HepG2 (cell line): ENCODE measurements at regions not wholly inside any gene's neighbourhood (a gene's known extent, or its start where the extent isn't known, plus 50 kb on each side); places are given as distances from the start of the nearest gene placed in this dataset.

Experiments used
- ATAC-seq: fragments of 200-7000 bp; cut with Tn5 transposase; 3 replicates; pipeline ENCODE4 v1.9.1; 2020; ENCODE audit warnings: mild to moderate bottlenecking, moderate library complexity
- BruUV-seq: library from RNA; stranded (reverse); fragments of 400-500 nt; replicated peaks from 2 replicates; lab custom pipeline; 2021; lab: Mats Ljungman, UMichigan
- CTCF ChIA-PET: fragments of 300-600 bp; formaldehyde crosslinking; extraction: SDS; loops from one replicate; lab custom pipeline; 2021; ENCODE audit warnings: low total read pairs, inconsistent platforms, low intra/inter-chr PET ratio; lab: Yijun Ruan, JAX
- POLR2A ChIA-PET: fragments of 350-600 bp; sonication (Branson Sonifier 250); formaldehyde crosslinking; loops from one replicate; lab custom pipeline; 2020; ENCODE audit warnings: antibody characterized with exemption, inconsistent platforms; lab: Yijun Ruan, JAX
- DNase-seq: peaks from one replicate; pipeline ENCODE4 v3.0.0-alpha.2; 2015; ENCODE audit warnings: low spot score
- FAIRE-seq: peaks from 3 replicates; lab custom pipeline; 2011; peaks lifted over from hg19 to GRCh38; lab: Jason Lieb, UNC
- H2AFZ ChIP-seq: one replicate; pipeline ENCODE4 v1.6.1; 2011; ENCODE audit warnings: low read length, inconsistent platforms
- H3K27ac ChIP-seq: fragments of 300-600 bp; 3 replicates; pipeline ENCODE4 v1.8.0; 2011; ENCODE audit warnings: mixed run types, mild to moderate bottlenecking, mixed read lengths, low read length, inconsistent platforms; ENCODE audit not compliant: insufficient read depth; ENCODE audit errors: extremely low read length
- H3K27me3 ChIP-seq, 2 experiments: fragments of 200-600 bp in 1 of 2; 2 replicates in 1 of 2; 3 replicates in 1 of 2; pipeline versions ENCODE4 v1.6.0 to v1.8.0; 2011; ENCODE audit warnings: low read length in 2 of 2, mild to moderate bottlenecking in 2 of 2, moderate library complexity in 2 of 2, inconsistent platforms in 1 of 2; ENCODE audit not compliant: insufficient read depth in 2 of 2, control insufficient read depth in 1 of 2
- H3K36me3 ChIP-seq, 2 experiments: fragments of 200-600 bp in 1 of 2; replicated peaks in 1 of 2; 2 replicates in 1 of 2; 3 replicates in 1 of 2; pipeline versions ENCODE4 v1.5.1 to v1.8.0; 2011; ENCODE audit warnings: low read length in 2 of 2, inconsistent platforms in 1 of 2; ENCODE audit not compliant: insufficient read depth in 2 of 2, control insufficient read depth in 1 of 2
- H3K4me1 ChIP-seq: 2 replicates; pipeline ENCODE4 v1.5.1; 2012; ENCODE audit warnings: low read length, inconsistent platforms; ENCODE audit not compliant: insufficient read depth
- H3K4me2 ChIP-seq: 2 replicates; pipeline ENCODE4 v1.6.0; 2011; ENCODE audit warnings: low read depth, low read length, inconsistent platforms
- H3K4me3 ChIP-seq, 3 experiments: fragments of 200-600 bp in 1 of 3; sonication (generic), shearing (Covaris generic) in 1 of 3; replicated peaks in 1 of 3; 2 replicates each; pipeline ENCODE4 v1.5.1; 2011 to 2016; ENCODE audit warnings: low read length in 3 of 3, inconsistent platforms in 2 of 3, low read depth in 2 of 3, mild to moderate bottlenecking in 2 of 3, control low read depth in 1 of 3, mixed read lengths in 1 of 3; ENCODE audit not compliant: insufficient read depth in 1 of 3
- H3K79me2 ChIP-seq: one replicate; pipeline ENCODE4 v1.6.1; 2011; ENCODE audit warnings: low read length, inconsistent platforms; ENCODE audit not compliant: insufficient read depth
- H3K9ac ChIP-seq: 2 replicates; pipeline ENCODE4 v1.6.0; 2011; ENCODE audit warnings: mild to moderate bottlenecking, low read depth, low read length, inconsistent platforms; ENCODE audit not compliant: insufficient read depth
- H3K9me3 ChIP-seq: 2 replicates; pipeline ENCODE4 v1.5.1; 2012; ENCODE audit warnings: mild to moderate bottlenecking, low read length
- H4K20me1 ChIP-seq: 2 replicates; pipeline ENCODE4 v1.6.0; 2011; ENCODE audit warnings: inconsistent platforms, mild to moderate bottlenecking, low read length, moderate library complexity; ENCODE audit not compliant: insufficient read depth
- CAMTA2 ChIP-seq: sonication (generic); formaldehyde crosslinking; IDR thresholded peaks from 2 replicates; pipeline ENCODE4 v1.4.0; 2020; ENCODE audit warnings: mild to moderate bottlenecking, missing genetic modification reagents, borderline replicate concordance
- ETV5 ChIP-seq: IDR thresholded peaks from 2 replicates; pipeline ENCODE4 v1.6.1; 2018; ENCODE audit warnings: missing biosample characterization, missing genetic modification reagents, inconsistent platforms, borderline replicate concordance
- KLF6 ChIP-seq: IDR thresholded peaks from 2 replicates; pipeline ENCODE4 v1.8.0; 2016; ENCODE audit warnings: missing biosample characterization, missing genetic modification reagents
- LCORL ChIP-seq, 2 experiments: fragments of 450-650 bp in 1 of 2; sonication (generic) in 1 of 2; formaldehyde crosslinking in 1 of 2; IDR thresholded peaks; 2 replicates each; pipeline versions ENCODE4 v1.5.0 to v1.6.1; 2017 to 2020; ENCODE audit warnings: antibody characterized with exemption in 1 of 2, missing genetic modification reagents in 1 of 2
- ZFP37 ChIP-seq: sonication (generic); formaldehyde crosslinking; IDR thresholded peaks from 2 replicates; pipeline ENCODE4 v1.4.0; 2020; ENCODE audit warnings: missing genetic modification reagents, borderline replicate concordance
- ZNF256 ChIP-seq: sonication (generic); formaldehyde crosslinking; conservative IDR thresholded peaks from 2 replicates; pipeline ENCODE4 v1.4.0; 2020; ENCODE audit warnings: missing genetic modification reagents
- WGBS: methylation state at CpG from one replicate; pipeline ENCODE4 v1.1.6; 2017; ENCODE audit warnings: low lambda C conversion rate; 5-methylcytosine and 5-hydroxymethylcytosine counted together
- in situ Hi-C: cut with HindIII; loops from 2 replicates; pipeline ENCODE4 v1.10.0; 2017; ENCODE audit warnings: low pct_unique_long_range_greater_than_20kb; ENCODE audit not compliant: extremely low pct_ligation_motif_present
- intact Hi-C: fragments of 100-400 bp; cut with micrococcal nuclease; formaldehyde crosslinking; loops from one replicate; pipeline ENCODE4 v1.10.0; 2022; ENCODE audit not compliant: unreplicated experiment
- TF ChIP-seq, protein P1 (sequence below): sonication (generic); formaldehyde crosslinking; IDR thresholded peaks from 2 replicates; pipeline ENCODE4 v1.4.0; 2020; ENCODE audit warnings: missing genetic modification reagents, mild to moderate bottlenecking, borderline replicate concordance
- TF ChIP-seq, protein P2 (sequence below): sonication (generic); formaldehyde crosslinking; IDR thresholded peaks from 2 replicates; pipeline ENCODE4 v1.8.0; 2022; ENCODE audit warnings: missing genetic modification reagents, mild to moderate bottlenecking, inconsistent platforms, borderline replicate concordance
- TF ChIP-seq, protein P3 (sequence below): sonication (generic); formaldehyde crosslinking; IDR thresholded peaks from 2 replicates; pipeline ENCODE4 v1.4.0; 2020; ENCODE audit warnings: missing genetic modification reagents
- TF ChIP-seq, protein P4 (sequence below): sonication (generic); formaldehyde crosslinking; IDR thresholded peaks from 2 replicates; pipeline ENCODE4 v1.4.0; 2020; ENCODE audit warnings: mild to moderate bottlenecking, missing genetic modification reagents

DNA sequence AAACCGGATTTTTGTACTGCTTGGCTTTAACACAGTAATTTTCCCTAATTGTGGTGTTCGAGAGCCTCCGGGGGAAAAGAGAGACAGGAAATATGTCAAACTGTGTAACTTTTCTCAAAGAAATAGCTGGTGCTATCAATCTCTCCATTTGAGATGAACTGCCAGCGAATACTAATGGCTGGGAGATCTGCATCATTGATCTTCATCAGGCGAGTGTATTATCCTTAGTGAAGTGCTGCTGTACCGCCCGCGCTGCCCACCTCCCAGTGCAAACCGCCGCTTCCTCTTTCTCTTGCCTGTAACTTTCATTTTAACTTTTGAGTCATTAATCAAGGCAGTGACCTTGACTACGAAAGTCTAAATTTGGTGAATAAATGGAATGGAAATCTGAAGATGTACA is 246.1 kb upstream of the ST6GAL2 start:
- no peak overlapping the region for H3K27ac ChIP-seq
- no peak overlapping the region for H2AFZ ChIP-seq
- H3K9me3 ChIP-seq, result no peaks in the 10 kb centered on the region
- FAIRE-seq (no peak), ATAC-seq (no peak), DNase-seq (no peak)
- CTCF ChIA-PET, result no interaction called here
- no peak overlapping the region for H3K4me3 ChIP-seq
- no peaks in the 10 kb centered on the region for H3K27me3 ChIP-seq
- no peaks in the 10 kb centered on the region for H3K36me3 ChIP-seq
- TF ChIP-seq, protein P1, sequence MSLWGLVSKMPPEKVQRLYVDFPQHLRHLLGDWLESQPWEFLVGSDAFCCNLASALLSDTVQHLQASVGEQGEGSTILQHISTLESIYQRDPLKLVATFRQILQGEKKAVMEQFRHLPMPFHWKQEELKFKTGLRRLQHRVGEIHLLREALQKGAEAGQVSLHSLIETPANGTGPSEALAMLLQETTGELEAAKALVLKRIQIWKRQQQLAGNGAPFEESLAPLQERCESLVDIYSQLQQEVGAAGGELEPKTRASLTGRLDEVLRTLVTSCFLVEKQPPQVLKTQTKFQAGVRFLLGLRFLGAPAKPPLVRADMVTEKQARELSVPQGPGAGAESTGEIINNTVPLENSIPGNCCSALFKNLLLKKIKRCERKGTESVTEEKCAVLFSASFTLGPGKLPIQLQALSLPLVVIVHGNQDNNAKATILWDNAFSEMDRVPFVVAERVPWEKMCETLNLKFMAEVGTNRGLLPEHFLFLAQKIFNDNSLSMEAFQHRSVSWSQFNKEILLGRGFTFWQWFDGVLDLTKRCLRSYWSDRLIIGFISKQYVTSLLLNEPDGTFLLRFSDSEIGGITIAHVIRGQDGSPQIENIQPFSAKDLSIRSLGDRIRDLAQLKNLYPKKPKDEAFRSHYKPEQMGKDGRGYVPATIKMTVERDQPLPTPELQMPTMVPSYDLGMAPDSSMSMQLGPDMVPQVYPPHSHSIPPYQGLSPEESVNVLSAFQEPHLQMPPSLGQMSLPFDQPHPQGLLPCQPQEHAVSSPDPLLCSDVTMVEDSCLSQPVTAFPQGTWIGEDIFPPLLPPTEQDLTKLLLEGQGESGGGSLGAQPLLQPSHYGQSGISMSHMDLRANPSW (CRISPR knock-in tag), result no peak
- TF ChIP-seq, protein P2, sequence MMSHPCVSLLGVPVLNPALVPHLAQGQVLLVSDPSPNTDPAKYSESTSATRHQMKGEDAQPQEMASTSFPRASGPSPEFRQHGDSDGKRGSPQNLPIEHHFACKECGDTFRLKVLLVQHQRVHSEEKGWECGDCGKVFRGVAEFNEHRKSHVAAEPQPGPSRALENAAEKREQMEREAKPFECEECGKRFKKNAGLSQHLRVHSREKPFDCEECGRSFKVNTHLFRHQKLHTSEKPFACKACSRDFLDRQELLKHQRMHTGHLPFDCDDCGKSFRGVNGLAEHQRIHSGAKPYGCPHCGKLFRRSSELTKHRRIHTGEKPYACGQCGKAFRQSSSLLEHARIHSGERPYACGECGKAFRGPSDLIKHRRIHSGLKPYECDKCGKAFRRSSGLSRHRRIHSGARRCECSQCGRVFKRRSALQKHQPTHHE (CRISPR knock-in tag), result no peak
- TF ChIP-seq KLF6 (no peak), CAMTA2 (no peak), LCORL (IDR thresholded peaks at IDR 0.05) (no peak), LCORL (CRISPR knock-in tag; IDR thresholded peaks at IDR 0.05) (no peak), ZFP37 (CRISPR knock-in tag) (no peak), ZNF256 (CRISPR knock-in tag) (no peak), ETV5 (CRISPR knock-in tag) (no peak)
- TF ChIP-seq, protein P3, sequence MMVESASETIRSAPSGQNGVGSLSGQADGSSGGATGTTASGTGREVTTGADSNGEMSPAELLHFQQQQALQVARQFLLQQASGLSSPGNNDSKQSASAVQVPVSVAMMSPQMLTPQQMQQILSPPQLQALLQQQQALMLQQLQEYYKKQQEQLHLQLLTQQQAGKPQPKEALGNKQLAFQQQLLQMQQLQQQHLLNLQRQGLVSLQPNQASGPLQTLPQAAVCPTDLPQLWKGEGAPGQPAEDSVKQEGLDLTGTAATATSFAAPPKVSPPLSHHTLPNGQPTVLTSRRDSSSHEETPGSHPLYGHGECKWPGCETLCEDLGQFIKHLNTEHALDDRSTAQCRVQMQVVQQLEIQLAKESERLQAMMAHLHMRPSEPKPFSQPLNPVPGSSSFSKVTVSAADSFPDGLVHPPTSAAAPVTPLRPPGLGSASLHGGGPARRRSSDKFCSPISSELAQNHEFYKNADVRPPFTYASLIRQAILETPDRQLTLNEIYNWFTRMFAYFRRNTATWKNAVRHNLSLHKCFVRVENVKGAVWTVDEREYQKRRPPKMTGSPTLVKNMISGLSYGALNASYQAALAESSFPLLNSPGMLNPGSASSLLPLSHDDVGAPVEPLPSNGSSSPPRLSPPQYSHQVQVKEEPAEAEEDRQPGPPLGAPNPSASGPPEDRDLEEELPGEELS (CRISPR knock-in tag), result no peak
- TF ChIP-seq, protein P4, sequence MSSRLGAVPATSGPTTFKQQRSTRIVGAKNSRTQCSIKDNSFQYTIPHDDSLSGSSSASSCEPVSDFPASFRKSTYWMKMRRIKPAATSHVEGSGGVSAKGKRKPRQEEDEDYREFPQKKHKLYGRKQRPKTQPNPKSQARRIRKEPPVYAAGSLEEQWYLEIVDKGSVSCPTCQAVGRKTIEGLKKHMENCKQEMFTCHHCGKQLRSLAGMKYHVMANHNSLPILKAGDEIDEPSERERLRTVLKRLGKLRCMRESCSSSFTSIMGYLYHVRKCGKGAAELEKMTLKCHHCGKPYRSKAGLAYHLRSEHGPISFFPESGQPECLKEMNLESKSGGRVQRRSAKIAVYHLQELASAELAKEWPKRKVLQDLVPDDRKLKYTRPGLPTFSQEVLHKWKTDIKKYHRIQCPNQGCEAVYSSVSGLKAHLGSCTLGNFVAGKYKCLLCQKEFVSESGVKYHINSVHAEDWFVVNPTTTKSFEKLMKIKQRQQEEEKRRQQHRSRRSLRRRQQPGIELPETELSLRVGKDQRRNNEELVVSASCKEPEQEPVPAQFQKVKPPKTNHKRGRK (CRISPR knock-in tag), result no peak
- H3K4me2 ChIP-seq, result no peak overlapping the region
- no peaks in the 10 kb centered on the region for H3K4me1 ChIP-seq
- POLR2A ChIA-PET, result no interaction called here
- intact Hi-C loops (no loop called here), in situ Hi-C loops (no loop called here)
- BruUV-seq, result no TSS peak
- no peak overlapping the region for H3K9ac ChIP-seq
- no peaks in the 10 kb centered on the region for H4K20me1 ChIP-seq
- 52% methylated on average over 11 of the region's 11 CpGs for WGBS
- no peaks in the 10 kb centered on the region for H3K79me2 ChIP-seq
